Testis (tissue), 2 donors: ENCODE measurements at regions not wholly inside any gene's neighbourhood (a gene's known extent, or its start where the extent isn't known, plus 50 kb on each side); places are given as distances from the start of the nearest gene placed in this dataset.

Source experiments
- POLR2A ChIP-seq: fragments of 450-650 bp; IDR thresholded peaks from one replicate; pipeline ENCODE4 v1.6.1; 2017; ENCODE audit warnings: antibody characterized with exemption, mild to moderate bottlenecking, moderate library complexity
- TF ChIP-seq, protein P1 (sequence below), 3 experiments: fragments of 450-650 bp in 2 of 3; fragments of 200-600 bp in 1 of 3; sonication (generic) in 1 of 3; IDR thresholded peaks; one replicate each; pipeline ENCODE4 v1.5.1; 2016 to 2019; ENCODE audit warnings: antibody characterized with exemption in 3 of 3, mild to moderate bottlenecking in 2 of 3, moderate library complexity in 1 of 3

DNA sequence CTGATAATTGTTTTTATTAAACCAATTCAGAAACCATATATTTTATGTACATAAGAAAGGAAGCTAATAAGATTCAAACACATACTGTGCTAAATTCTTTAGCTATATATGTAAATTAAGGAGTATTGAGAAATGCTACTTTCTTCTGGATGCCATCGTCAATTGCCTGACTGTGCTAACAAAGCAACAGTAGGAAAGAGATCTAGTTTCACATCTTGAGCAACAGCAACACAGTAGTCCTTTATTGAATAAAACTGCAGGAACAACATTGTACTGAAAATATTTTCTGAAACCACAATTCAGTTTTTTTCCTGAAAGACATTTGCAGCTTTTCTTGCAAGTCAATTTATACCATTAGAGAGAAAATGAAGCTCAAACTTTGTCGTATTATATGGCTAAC, 1404.9 kb upstream of the SLC39A10 start:
- TF ChIP-seq, protein P1, sequence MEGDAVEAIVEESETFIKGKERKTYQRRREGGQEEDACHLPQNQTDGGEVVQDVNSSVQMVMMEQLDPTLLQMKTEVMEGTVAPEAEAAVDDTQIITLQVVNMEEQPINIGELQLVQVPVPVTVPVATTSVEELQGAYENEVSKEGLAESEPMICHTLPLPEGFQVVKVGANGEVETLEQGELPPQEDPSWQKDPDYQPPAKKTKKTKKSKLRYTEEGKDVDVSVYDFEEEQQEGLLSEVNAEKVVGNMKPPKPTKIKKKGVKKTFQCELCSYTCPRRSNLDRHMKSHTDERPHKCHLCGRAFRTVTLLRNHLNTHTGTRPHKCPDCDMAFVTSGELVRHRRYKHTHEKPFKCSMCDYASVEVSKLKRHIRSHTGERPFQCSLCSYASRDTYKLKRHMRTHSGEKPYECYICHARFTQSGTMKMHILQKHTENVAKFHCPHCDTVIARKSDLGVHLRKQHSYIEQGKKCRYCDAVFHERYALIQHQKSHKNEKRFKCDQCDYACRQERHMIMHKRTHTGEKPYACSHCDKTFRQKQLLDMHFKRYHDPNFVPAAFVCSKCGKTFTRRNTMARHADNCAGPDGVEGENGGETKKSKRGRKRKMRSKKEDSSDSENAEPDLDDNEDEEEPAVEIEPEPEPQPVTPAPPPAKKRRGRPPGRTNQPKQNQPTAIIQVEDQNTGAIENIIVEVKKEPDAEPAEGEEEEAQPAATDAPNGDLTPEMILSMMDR (IDR thresholded peaks at IDR 0.05): no peak
- no peak for TF ChIP-seq POLR2A
